B cell (primary cell): ENCODE measurements at regions not wholly inside any gene's neighbourhood (a gene's known extent, or its start where the extent isn't known, plus 50 kb on each side); places are given as distances from the start of the nearest gene placed in this dataset.

Source experiments
- ATAC-seq: fragments of 200-7000 bp; cut with Tn5 transposase; one replicate; pipeline ENCODE4 v1.10.0; 2021; ENCODE audit warnings: low read depth, mild to moderate bottlenecking, moderate number of reproducible peaks, moderate library complexity
- CTCF ChIA-PET: fragments of 350-600 bp; sonication (Branson Sonifier 250); formaldehyde crosslinking; loops from one replicate; lab custom pipeline; 2021; ENCODE audit warnings: antibody characterized with exemption, inconsistent platforms; lab: Charles Lee
- POLR2A ChIA-PET: fragments of 350-600 bp; sonication (Branson Sonifier 250); formaldehyde crosslinking; loops from one replicate; lab custom pipeline; 2021; ENCODE audit warnings: antibody characterized with exemption; lab: Charles Lee
- DNase-seq: peaks from one replicate; pipeline ENCODE4 v3.0.0; 2013
- H2AFZ ChIP-seq: 2 replicates; pipeline ENCODE4 v1.6.1; 2012; ENCODE audit warnings: mild to moderate bottlenecking, low read depth, low read length; ENCODE audit not compliant: insufficient read depth, poor library complexity, severe bottlenecking
- H3K27ac ChIP-seq, 2 donors: 1 replicate in 1 of 2; 2 replicates in 1 of 2; pipeline ENCODE4 v1.5.1; 2012 to 2013; ENCODE audit warnings: low read length in 2 of 2, mild to moderate bottlenecking in 2 of 2, moderate library complexity in 1 of 2
- H3K27me3 ChIP-seq, 4 experiments: fragments of 200-600 bp in 1 of 4; sonication (generic) in 1 of 4; replicated peaks in 1 of 4; 1 replicate in 2 of 4; 2 replicates in 2 of 4; pipeline versions ENCODE4 v1.6.1 to v1.7.0; 2013 to 2016; ENCODE audit warnings: low read length in 3 of 4, mild to moderate bottlenecking in 2 of 4, mixed read lengths in 1 of 4, moderate library complexity in 1 of 4; ENCODE audit not compliant: insufficient read depth in 4 of 4, control insufficient read depth in 3 of 4; ENCODE audit errors: control extremely low read depth in 1 of 4
- H3K36me3 ChIP-seq, 2 experiments: replicated peaks in 1 of 2; 1 replicate in 1 of 2; 2 replicates in 1 of 2; pipeline versions ENCODE4 v1.6.1 to v1.7.1; 2013; ENCODE audit warnings: low read length in 1 of 2; ENCODE audit not compliant: insufficient read depth in 2 of 2, control insufficient read depth in 1 of 2; ENCODE audit errors: control extremely low read depth in 1 of 2, extremely low read depth in 1 of 2
- H3K4me1 ChIP-seq, 2 donors: fragments of 200-600 bp in 1 of 2; sonication (generic) in 1 of 2; 1 replicate in 1 of 2; 2 replicates in 1 of 2; pipeline versions ENCODE4 v1.5.1 to v1.6.1; 2013 to 2017; ENCODE audit warnings: low read length in 2 of 2; ENCODE audit not compliant: control insufficient read depth in 2 of 2, insufficient read depth in 2 of 2
- H3K4me2 ChIP-seq: replicated peaks from 2 replicates; pipeline ENCODE3; 2012; ENCODE audit warnings: mild to moderate bottlenecking, low read depth, low read length; ENCODE audit not compliant: poor library complexity, severe bottlenecking
- H3K4me3 ChIP-seq, 5 experiments: fragments of 200-600 bp in 1 of 5; sonication (generic) in 1 of 5; 1 replicate in 3 of 5; 2 replicates in 2 of 5; pipeline versions ENCODE4 v1.5.1 to v1.7.0; 2011 to 2016; ENCODE audit warnings: low read length in 4 of 5, mild to moderate bottlenecking in 4 of 5, low read depth in 2 of 5, control low read depth in 1 of 5, moderate library complexity in 1 of 5; ENCODE audit not compliant: insufficient read depth in 1 of 5; ENCODE audit errors: control extremely low read depth in 1 of 5, extremely low read depth in 1 of 5
- H3K79me2 ChIP-seq: fragments of 200-600 bp; sonication (generic); one replicate; pipeline ENCODE4 v1.6.0; 2016; ENCODE audit warnings: low read length; ENCODE audit not compliant: control insufficient read depth, insufficient read depth
- H3K9ac ChIP-seq: fragments of 200-600 bp; sonication (generic); 2 replicates; pipeline ENCODE4 v1.6.1; 2017; ENCODE audit warnings: mild to moderate bottlenecking, low read length, moderate library complexity
- H3K9me3 ChIP-seq, 3 donors: one replicate each; pipeline versions ENCODE4 v1.6.1 to v1.7.1; 2013; ENCODE audit warnings: low read length in 2 of 3; ENCODE audit not compliant: control insufficient read depth in 2 of 3, insufficient read depth in 1 of 3; ENCODE audit errors: control extremely low read depth in 1 of 3
- H4K20me1 ChIP-seq: 2 replicates; pipeline ENCODE4 v1.6.0; 2012; ENCODE audit warnings: mild to moderate bottlenecking, low read length; ENCODE audit not compliant: insufficient read depth, control insufficient read depth, poor library complexity, severe bottlenecking
- H3K27ac Mint-ChIP-seq: one replicate; pipeline ENCODE4 v1.8.0; 2021; ENCODE audit warnings: mixed read lengths
- H3K27me3 Mint-ChIP-seq: one replicate; pipeline ENCODE4 v1.8.0; 2021; ENCODE audit warnings: mixed read lengths
- H3K4me1 Mint-ChIP-seq: one replicate; pipeline ENCODE4 v1.8.0; 2021; ENCODE audit warnings: mixed read lengths
- H3K4me3 Mint-ChIP-seq: one replicate; pipeline ENCODE4 v1.8.0; 2021; ENCODE audit warnings: mixed read lengths
- H3K9me3 Mint-ChIP-seq: one replicate; pipeline ENCODE4 v1.8.0; 2022; ENCODE audit warnings: mixed read lengths; ENCODE audit not compliant: insufficient read depth
- EZH2 ChIP-seq: IDR thresholded peaks from 2 replicates; pipeline ENCODE4 v1.6.1; 2012; ENCODE audit warnings: borderline replicate concordance, low read depth, mild to moderate bottlenecking, moderate library complexity, low read length; ENCODE audit not compliant: insufficient read depth, poor library complexity, severe bottlenecking
- WGBS: methylation state at CpG from one replicate; pipeline ENCODE4 v1.1.5; 2013; ENCODE audit warnings: missing lambda C conversion rate; ENCODE audit not compliant: insufficient coverage; 5-methylcytosine and 5-hydroxymethylcytosine counted together
- intact Hi-C: fragments of 100-400 bp; cut with micrococcal nuclease; formaldehyde crosslinking; loops from one replicate; pipeline ENCODE4 v1.10.0; 2022
- TF ChIP-seq, protein P1 (sequence below): fragments of 200-600 bp; IDR thresholded peaks from one replicate; pipeline ENCODE4 v1.8.0; 2022; ENCODE audit warnings: antibody characterized with exemption, mild to moderate bottlenecking

- DNase-seq (no peak), ATAC-seq (no peak)
- Mint-ChIP-seq H3K4me3 (no peak overlapping the region), H3K9me3 (no peaks in the 10 kb centered on the region), H3K27me3 (no peaks in the 10 kb centered on the region), H3K27ac (no peak overlapping the region), H3K4me1 (no peaks in the 10 kb centered on the region)
- H3K36me3 ChIP-seq = no peaks in the 10 kb centered on the region
- no peaks in the 10 kb centered on the region for H3K4me1 ChIP-seq
- TF ChIP-seq, protein P1, sequence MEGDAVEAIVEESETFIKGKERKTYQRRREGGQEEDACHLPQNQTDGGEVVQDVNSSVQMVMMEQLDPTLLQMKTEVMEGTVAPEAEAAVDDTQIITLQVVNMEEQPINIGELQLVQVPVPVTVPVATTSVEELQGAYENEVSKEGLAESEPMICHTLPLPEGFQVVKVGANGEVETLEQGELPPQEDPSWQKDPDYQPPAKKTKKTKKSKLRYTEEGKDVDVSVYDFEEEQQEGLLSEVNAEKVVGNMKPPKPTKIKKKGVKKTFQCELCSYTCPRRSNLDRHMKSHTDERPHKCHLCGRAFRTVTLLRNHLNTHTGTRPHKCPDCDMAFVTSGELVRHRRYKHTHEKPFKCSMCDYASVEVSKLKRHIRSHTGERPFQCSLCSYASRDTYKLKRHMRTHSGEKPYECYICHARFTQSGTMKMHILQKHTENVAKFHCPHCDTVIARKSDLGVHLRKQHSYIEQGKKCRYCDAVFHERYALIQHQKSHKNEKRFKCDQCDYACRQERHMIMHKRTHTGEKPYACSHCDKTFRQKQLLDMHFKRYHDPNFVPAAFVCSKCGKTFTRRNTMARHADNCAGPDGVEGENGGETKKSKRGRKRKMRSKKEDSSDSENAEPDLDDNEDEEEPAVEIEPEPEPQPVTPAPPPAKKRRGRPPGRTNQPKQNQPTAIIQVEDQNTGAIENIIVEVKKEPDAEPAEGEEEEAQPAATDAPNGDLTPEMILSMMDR = no peak
- no peak for TF ChIP-seq EZH2
- H3K27ac ChIP-seq = no peak overlapping the region
- intact Hi-C loops = no loop called here
- no peak overlapping the region for H3K4me2 ChIP-seq
- H4K20me1 ChIP-seq = no peaks in the 10 kb centered on the region
- POLR2A ChIA-PET = no interaction called here
- WGBS = 83% methylated on average over 1 of the region's 3 CpGs
- CTCF ChIA-PET = no interaction called here
- no peaks in the 10 kb centered on the region for H3K9me3 ChIP-seq
- H3K9ac ChIP-seq = no peak overlapping the region
- H2AFZ ChIP-seq = no peak overlapping the region
- no peaks in the 10 kb centered on the region for H3K27me3 ChIP-seq
- H3K4me3 ChIP-seq = no peak overlapping the region
- H3K79me2 ChIP-seq = no peaks in the 10 kb centered on the region
Measured at GRCh38 chr18:41594582-41594981, 360.5 kb upstream of the PIK3C3 start.

- Histone ChIP-seq H3K36me3 (no peaks in the 10 kb centered on the region), H3K9me3 (no peaks in the 10 kb centered on the region), H3K27me3 (no peaks in the 10 kb centered on the region), H4K20me1 (no peaks in the 10 kb centered on the region), H3K9ac (no peak overlapping the region), H3K79me2 (no peaks in the 10 kb centered on the region), H2AFZ (no peak overlapping the region), H3K27ac (no peak overlapping the region), H3K4me3 (no peak overlapping the region), H3K4me1 (no peaks in the 10 kb centered on the region), H3K4me2 (no peak overlapping the region)
- Mint-ChIP-seq H3K4me3 (no peak overlapping the region), H3K27me3 (no peaks in the 10 kb centered on the region), H3K27ac (no peak overlapping the region), H3K4me1 (no peaks in the 10 kb centered on the region), H3K9me3 (no peaks in the 10 kb centered on the region)
- ATAC-seq (no peak), DNase-seq (no peak)
- ChIA-PET CTCF (no interaction called here), POLR2A (no interaction called here)
- TF ChIP-seq, protein P1 = no peak
- TF ChIP-seq EZH2 = no peak
- intact Hi-C loops = no loop called here
Measured at GRCh38 chr18:41593171-41593675, 361.8 kb upstream of the PIK3C3 start.
